HG03439 (cell line): ENCODE measurements at regions not wholly inside any gene's neighbourhood (a gene's known extent, or its start where the extent isn't known, plus 50 kb on each side); places are given as distances from the start of the nearest gene placed in this dataset.

Source experiments
- ATAC-seq: cut with Tn5 transposase; IDR thresholded peaks from one replicate; pipeline ENCODE4 v1.9.1; 2021; ENCODE audit warnings: mild to moderate bottlenecking, moderate library complexity; ENCODE audit not compliant: unreplicated experiment

GRCh38 chr13:106143930-106144709, 391.3 kb downstream of the EFNB2 start:
- no peak for ATAC-seq

GRCh38 chr13:106143392-106143791, 392.1 kb downstream of the EFNB2 start:
- ATAC-seq, result no peak

- no peak for ATAC-seq
Observed at GRCh38 chr13:106140476-106140875, 395.0 kb downstream of the EFNB2 start.

DNA sequence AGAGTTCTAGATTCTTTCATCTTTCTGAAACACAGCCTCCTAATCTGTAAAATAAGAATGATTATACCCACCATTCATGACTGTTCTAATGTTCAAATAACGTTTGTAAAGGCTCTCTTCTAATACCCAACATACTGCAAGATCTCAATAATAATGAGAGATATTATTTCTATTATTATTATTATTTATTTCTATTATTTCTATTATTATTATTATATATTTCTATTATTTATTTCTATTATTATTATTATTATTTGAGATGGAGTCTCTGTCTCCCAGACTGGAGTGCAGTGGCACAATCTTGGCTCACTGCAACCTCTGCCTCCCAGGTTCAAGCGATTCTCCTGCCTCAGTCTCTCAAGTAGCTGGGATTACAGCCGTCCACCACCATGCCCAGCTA, 395.5 kb downstream of the EFNB2 start:
- no peak for ATAC-seq

- ATAC-seq, result no peak
Observed at GRCh38 chr13:106139377-106139776, 396.1 kb downstream of the EFNB2 start.

DNA sequence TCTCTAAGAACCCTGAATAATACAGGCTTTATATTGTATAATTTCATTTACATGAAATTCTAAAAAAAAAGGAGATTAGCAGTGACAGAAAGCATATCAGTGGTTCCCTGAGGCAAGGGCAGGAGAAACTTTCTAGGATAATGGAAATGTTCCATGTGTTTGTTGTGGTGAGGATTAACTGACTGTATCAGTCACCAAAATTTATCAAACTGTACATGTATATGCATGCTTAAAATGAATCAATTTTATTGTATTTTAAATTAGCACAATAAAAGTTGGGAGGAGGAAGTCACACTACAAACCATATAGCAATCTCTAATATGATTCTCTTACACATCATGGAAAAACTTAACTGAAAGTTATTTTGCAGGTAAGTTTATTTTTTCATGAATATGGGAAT, 396.8 kb downstream of the EFNB2 start:
- no peak for ATAC-seq

DNA sequence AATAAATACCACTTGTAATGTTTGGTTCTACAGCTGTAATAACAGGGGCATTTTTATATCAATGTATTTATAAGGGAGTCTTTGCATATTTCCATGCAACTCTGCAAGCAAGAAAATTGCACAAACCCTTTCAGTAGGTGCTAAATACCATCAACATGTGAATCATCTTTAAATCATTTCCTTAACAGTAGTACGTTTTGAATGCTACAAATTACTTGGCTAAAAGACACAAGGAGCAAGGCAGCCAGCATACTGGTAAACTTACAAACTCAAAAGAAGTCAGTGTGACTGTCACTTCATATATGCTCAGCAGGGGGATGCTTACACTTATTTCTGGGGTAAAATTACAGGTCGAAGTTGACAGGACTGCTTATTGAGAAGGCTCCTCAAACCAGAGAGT, 402.4 kb downstream of the EFNB2 start:
- no peak for ATAC-seq

GRCh38 chr13:106132216-106132615, 403.2 kb downstream of the EFNB2 start:
- ATAC-seq, result no peak

DNA sequence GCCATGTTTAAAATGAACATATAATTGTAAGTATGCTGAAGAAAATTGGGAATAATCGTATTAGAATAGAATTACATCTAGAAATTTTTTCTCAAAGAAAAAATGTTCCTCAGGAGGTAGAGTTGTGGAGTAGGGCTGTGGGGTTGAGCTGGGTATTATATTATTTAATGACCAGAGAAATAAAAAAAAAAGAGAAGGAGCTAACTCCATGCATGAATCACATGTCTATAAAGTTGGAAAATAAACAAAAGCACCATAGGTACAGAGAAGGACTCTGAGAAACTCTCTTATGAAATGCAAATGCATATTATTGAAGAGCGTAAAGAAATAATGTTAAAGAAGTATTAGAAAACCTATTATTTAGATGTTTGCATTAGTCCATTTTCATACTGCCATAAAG, 405.5 kb downstream of the EFNB2 start:
- no peak for ATAC-seq

GRCh38 chr13:106129273-106129672, 406.2 kb downstream of the EFNB2 start:
- ATAC-seq, result no peak

- ATAC-seq, result no peak
Observed at GRCh38 chr13:106122234-106122633, 413.2 kb downstream of the EFNB2 start.

GRCh38 chr13:106121173-106121754, 414.2 kb downstream of the EFNB2 start:
- ATAC-seq, result no peak

GRCh38 chr13:106118996-106119395, 416.5 kb downstream of the EFNB2 start:
- no peak for ATAC-seq

DNA sequence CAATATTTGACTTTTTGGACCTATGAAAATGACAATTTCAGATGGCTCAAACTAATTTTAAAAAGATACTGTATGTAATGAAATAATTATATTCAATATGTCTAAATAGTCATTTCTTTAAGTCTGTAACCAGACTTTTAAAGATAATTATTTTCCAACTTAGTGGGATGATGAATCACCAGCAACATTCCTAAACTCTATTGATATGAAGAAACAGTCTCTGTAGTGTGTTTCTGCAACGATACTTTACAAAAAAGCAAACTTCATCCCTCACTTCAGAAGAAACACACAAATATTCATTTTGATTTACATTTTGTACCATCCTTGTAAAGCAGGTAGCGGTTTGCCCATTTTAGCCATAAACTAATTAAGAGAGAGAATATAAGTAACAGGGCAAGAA, 417.4 kb downstream of the EFNB2 start:
- ATAC-seq, result no peak

- ATAC-seq, result no peak
Observed at GRCh38 chr13:106117640-106118039, 417.8 kb downstream of the EFNB2 start.

- ATAC-seq, result no peak
Observed at GRCh38 chr13:106117035-106117434, 418.4 kb downstream of the EFNB2 start.

DNA sequence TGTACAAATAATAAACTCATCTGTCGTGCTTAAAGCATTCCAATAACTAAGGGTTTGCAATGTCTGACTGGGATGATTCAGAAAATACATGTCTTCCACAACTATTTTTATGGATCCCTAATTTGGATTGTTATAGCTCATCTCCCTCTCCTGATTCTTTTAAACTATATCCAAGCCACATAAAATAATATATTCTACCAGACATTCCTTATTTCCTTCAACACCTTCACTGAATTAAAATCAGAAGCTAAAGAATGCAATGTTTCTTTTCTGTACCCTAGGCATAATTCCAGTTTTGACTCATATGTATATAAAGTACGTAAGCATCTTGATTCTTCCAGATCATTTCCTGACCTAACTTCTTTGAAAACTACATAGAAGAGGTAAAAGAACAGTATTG, 420.4 kb downstream of the EFNB2 start:
- no peak for ATAC-seq

- no peak for ATAC-seq
Observed at GRCh38 chr13:106113796-106114195, 421.7 kb downstream of the EFNB2 start.

GRCh38 chr13:106112191-106112590, 423.3 kb downstream of the EFNB2 start:
- ATAC-seq, result no peak

- no peak for ATAC-seq
Observed at GRCh38 chr13:106110241-106110855, 425.1 kb downstream of the EFNB2 start.

DNA sequence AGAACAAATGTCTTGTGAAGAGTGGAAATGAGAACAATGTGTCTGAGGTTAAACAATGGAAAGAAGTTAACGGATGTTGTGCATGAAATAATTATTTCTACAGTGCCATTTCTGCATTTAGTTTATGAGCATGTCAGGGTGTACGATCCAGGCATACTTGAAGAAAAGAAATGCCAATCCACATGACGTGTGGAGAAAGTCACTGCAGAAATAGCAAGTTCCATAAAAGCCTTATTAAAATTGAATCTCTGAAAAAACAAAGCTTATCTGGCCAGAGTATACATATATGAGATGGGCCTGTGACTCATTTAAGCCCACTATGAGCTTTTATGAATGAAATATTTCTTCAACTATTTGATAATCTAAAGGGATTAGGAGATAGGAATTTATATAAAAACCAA, 426.1 kb downstream of the EFNB2 start:
- ATAC-seq, result no peak

GRCh38 chr13:106108346-106108745, 427.1 kb downstream of the EFNB2 start:
- no peak for ATAC-seq
